Skeletal muscle tissue (tissue), 3 donors: ENCODE measurements at regions not wholly inside any gene's neighbourhood (a gene's known extent, or its start where the extent isn't known, plus 50 kb on each side); places are given as distances from the start of the nearest gene placed in this dataset.

Source experiments
- H3K27ac ChIP-seq: one replicate; pipeline ENCODE4 v1.7.0; 2013; ENCODE audit warnings: mild to moderate bottlenecking, low read depth, low read length, inconsistent platforms
- H3K27me3 ChIP-seq, 3 donors: one replicate each; pipeline ENCODE4 v1.7.0; 2013; ENCODE audit warnings: low read length in 3 of 3; ENCODE audit not compliant: control insufficient read depth in 3 of 3, insufficient read depth in 3 of 3
- H3K36me3 ChIP-seq, 3 donors: one replicate each; pipeline ENCODE4 v1.7.0; 2013; ENCODE audit warnings: low read length in 3 of 3; ENCODE audit not compliant: control insufficient read depth in 3 of 3, insufficient read depth in 3 of 3
- H3K4me1 ChIP-seq, 3 donors: one replicate each; pipeline ENCODE4 v1.7.0; 2013; ENCODE audit warnings: low read length in 3 of 3, mild to moderate bottlenecking in 3 of 3; ENCODE audit not compliant: control insufficient read depth in 3 of 3, insufficient read depth in 3 of 3
- H3K4me3 ChIP-seq, 3 donors: one replicate each; pipeline ENCODE4 v1.7.0; 2013; ENCODE audit warnings: low read length in 3 of 3
- H3K9ac ChIP-seq, 3 donors: one replicate each; pipeline ENCODE4 v1.7.0; 2013; ENCODE audit warnings: low read length in 3 of 3, mild to moderate bottlenecking in 3 of 3, moderate library complexity in 2 of 3, low read depth in 1 of 3
- H3K9me3 ChIP-seq, 3 donors: one replicate each; pipeline ENCODE4 v1.7.0; 2013; ENCODE audit warnings: low read length in 3 of 3; ENCODE audit not compliant: control insufficient read depth in 3 of 3
- donor health status: Osteomylitis.

- Histone ChIP-seq H3K9me3 (no peaks in the 10 kb centered on the region), H3K27ac (peak overlapping the region; percentile 45), H3K4me1 (peaks cover 0 to 5% (median 0%) of the 10 kb centered on the region in 3 donors), H3K9ac (no peak overlapping the region), H3K36me3 (no peaks in the 10 kb centered on the region), H3K4me3 (no peak overlapping the region), H3K27me3 (no peaks in the 10 kb centered on the region)
These were observed 110.3 kb downstream of the CYB561 start for GRCh38 chr17:63335831-63336230.

GRCh38 chr17:63337579-63337978 lies 108.5 kb downstream of the CYB561 start:
- Histone ChIP-seq H3K9me3 (no peaks in the 10 kb centered on the region), H3K4me1 (peaks cover 0 to 5% (median 0%) of the 10 kb centered on the region in 3 donors), H3K27me3 (no peaks in the 10 kb centered on the region), H3K4me3 (no peak overlapping the region), H3K9ac (no peak overlapping the region), H3K36me3 (no peaks in the 10 kb centered on the region), H3K27ac (no peak overlapping the region)

DNA sequence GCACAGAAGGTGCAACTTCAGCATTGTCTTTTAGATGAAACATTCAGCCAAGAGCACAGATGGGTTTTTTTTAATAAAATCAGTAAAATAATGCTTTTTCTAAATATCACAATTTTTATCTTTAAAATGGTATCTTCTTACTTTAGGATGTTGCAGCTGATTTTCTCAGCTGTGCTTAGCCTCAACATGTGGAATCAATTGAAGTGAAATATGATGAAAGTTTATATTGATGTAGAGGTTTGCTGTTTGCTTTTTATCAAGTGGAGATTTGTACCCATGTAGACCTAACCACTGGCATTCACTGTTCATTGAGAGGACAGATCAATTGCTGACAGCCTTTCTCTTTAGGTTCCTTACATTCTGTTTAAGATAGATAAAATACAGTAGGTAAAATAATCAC lies 107.8 kb downstream of the CYB561 start:
- Histone ChIP-seq H3K9me3 (no peaks in the 10 kb centered on the region), H3K27me3 (no peaks in the 10 kb centered on the region), H3K36me3 (no peaks in the 10 kb centered on the region), H3K9ac (no peak overlapping the region), H3K27ac (no peak overlapping the region), H3K4me1 (peaks cover 0 to 5% (median 0%) of the 10 kb centered on the region in 3 donors), H3K4me3 (no peak overlapping the region)

- Histone ChIP-seq H3K4me1 (peaks cover 0 to under 1% (median 0%) of the 10 kb centered on the region in 3 donors), H3K27ac (no peak overlapping the region), H3K9me3 (no peaks in the 10 kb centered on the region), H3K9ac (no peak overlapping the region), H3K4me3 (no peak overlapping the region), H3K27me3 (no peaks in the 10 kb centered on the region), H3K36me3 (no peaks in the 10 kb centered on the region)
These were observed 104.8 kb downstream of the CYB561 start for GRCh38 chr17:63341276-63341675.

DNA sequence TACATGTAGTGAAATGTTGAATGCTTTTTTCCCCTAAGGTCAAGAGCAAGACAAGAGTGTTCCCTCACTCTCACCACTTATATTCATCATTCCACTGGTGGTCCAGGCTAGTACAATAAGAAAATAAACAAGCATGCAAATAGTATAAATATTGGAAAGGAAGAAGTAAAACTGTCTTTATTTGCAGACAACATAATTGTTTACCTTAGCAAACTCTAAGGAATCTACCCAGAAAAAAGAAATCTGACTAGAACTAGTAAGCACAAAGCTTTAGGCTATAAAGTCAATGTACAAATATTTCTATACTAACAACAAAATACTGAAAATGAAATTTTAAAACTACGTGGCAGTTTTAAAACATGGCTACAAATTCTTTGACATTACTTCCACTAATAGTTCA lies 101.7 kb downstream of the CYB561 start:
- Histone ChIP-seq H3K4me3 (no peak overlapping the region), H3K9me3 (no peaks in the 10 kb centered on the region), H3K27me3 (no peaks in the 10 kb centered on the region), H3K36me3 (no peaks in the 10 kb centered on the region), H3K9ac (no peak overlapping the region), H3K4me1 (no peaks in the 10 kb centered on the region), H3K27ac (no peak overlapping the region)

GRCh38 chr17:63345611-63346010 lies 100.5 kb downstream of the CYB561 start:
- H3K9me3 ChIP-seq: no peaks in the 10 kb centered on the region
- H3K27me3 ChIP-seq: no peaks in the 10 kb centered on the region
- no peaks in the 10 kb centered on the region for H3K4me1 ChIP-seq
- no peaks in the 10 kb centered on the region for H3K36me3 ChIP-seq
- H3K4me3 ChIP-seq: no peak overlapping the region
- no peak overlapping the region for H3K9ac ChIP-seq
- no peak overlapping the region for H3K27ac ChIP-seq

DNA sequence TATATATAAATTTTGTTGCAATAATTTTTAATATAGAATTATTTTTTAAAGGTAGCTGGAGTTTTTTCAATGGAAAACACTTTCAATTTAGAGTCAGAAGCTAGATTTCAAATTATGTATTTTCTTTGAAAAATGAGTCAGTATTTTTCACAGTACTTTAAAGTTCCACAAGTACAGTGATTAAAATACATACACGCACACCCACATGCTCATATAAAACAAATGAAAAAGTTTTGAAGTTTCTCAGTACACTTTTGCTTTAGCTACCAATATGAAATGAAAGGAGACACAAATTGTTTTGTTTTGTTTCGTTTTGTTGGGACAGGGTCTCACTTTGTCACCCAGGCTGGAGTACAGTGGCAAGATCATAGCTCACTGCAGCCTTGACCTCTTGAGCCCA lies 98.6 kb downstream of the CYB561 start:
- no peak overlapping the region for H3K4me3 ChIP-seq
- H3K27ac ChIP-seq: no peak overlapping the region
- H3K27me3 ChIP-seq: no peaks in the 10 kb centered on the region
- H3K9me3 ChIP-seq: no peaks in the 10 kb centered on the region
- no peaks in the 10 kb centered on the region for H3K4me1 ChIP-seq
- H3K36me3 ChIP-seq: no peaks in the 10 kb centered on the region
- no peak overlapping the region for H3K9ac ChIP-seq

- Histone ChIP-seq H3K4me3 (no peak overlapping the region), H3K4me1 (no peaks in the 10 kb centered on the region), H3K27ac (no peak overlapping the region), H3K27me3 (no peaks in the 10 kb centered on the region), H3K9ac (no peak overlapping the region), H3K36me3 (no peaks in the 10 kb centered on the region), H3K9me3 (no peaks in the 10 kb centered on the region)
These were observed 96.6 kb downstream of the CYB561 start for GRCh38 chr17:63349478-63350000.

- H3K27ac ChIP-seq: no peak overlapping the region
These were observed 95.7 kb downstream of the CYB561 start for GRCh38 chr17:63350364-63350763.

DNA sequence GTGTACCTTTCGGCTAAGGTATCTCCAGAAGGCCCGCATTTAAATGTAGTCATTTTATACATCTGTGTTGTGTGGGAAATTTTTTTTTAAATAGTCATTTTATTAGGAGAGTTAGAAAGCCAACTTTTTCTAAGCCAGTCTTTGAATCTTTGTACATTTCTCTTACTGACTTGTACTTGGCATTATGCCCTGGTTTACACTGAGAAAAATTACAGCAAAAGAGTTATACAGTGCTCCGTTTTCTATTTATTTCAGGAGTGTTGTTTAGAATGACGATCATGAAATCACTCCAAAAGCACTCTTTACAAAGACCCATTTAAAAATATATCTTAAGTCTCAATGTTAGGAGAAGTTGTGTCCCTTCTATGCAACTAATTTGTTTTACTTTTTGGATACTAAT lies 91.8 kb downstream of the CYB561 start:
- Histone ChIP-seq H3K9ac (no peak overlapping the region), H3K4me1 (peaks cover 0 to 3% (median 3%) of the 10 kb centered on the region in 3 donors), H3K27ac (no peak overlapping the region), H3K27me3 (no peaks in the 10 kb centered on the region), H3K9me3 (no peaks in the 10 kb centered on the region), H3K4me3 (no peak overlapping the region), H3K36me3 (no peaks in the 10 kb centered on the region)

More at GRCh38 chr17:63350364-63350763, 95.7 kb downstream of the CYB561 start:
- Histone ChIP-seq H3K4me1 (no peaks in the 10 kb centered on the region), H3K9ac (no peak overlapping the region), H3K9me3 (no peaks in the 10 kb centered on the region), H3K36me3 (no peaks in the 10 kb centered on the region), H3K27me3 (no peaks in the 10 kb centered on the region), H3K4me3 (no peak overlapping the region)
